ENCODE measurements at regions not wholly inside any gene's neighbourhood (a gene's known extent, or its start where the extent isn't known, plus 50 kb on each side); places are given as distances from the start of the nearest gene placed in this dataset.

- intact Hi-C loops (cut with DNase I; ENCODE audit: low total_unique reads): no loop called here
- Histone ChIP-seq H3K27ac (no peak overlapping the region), H3K4me1 (no peaks in the 10 kb centered on the region), H3K9me3 (no peaks in the 10 kb centered on the region), H3K36me3 (no peaks in the 10 kb centered on the region), H3K4me3 (no peak overlapping the region), H3K27me3 (replicated peaks in 1 of 7) (peaks cover 0 to 17% (median 0%) of the 10 kb centered on the region in 7 donors)
- DNase-seq: no peak
- TF ChIP-seq POLR2A (IDR thresholded peaks at IDR 0.05) (no peak), CTCF (IDR thresholded peaks at IDR 0.05 in 8 of 11, conservative IDR thresholded peaks at IDR 0.05 in 3 of 11) (no peak), POLR2AphosphoS5 (IDR thresholded peaks at IDR 0.05) (no peak)
These were observed 249.7 kb downstream of the C1orf94 start for GRCh38 chr1:34426325-34426896.

GRCh38 chr1:34427170-34427569 lies 250.5 kb downstream of the C1orf94 start:
- Histone ChIP-seq H3K36me3 (no peaks in the 10 kb centered on the region), H3K9me3 (no peaks in the 10 kb centered on the region), H3K27ac (no peak overlapping the region), H3K27me3 (replicated peaks in 1 of 7) (peaks cover 0 to 10% (median 0%) of the 10 kb centered on the region in 7 donors), H3K4me1 (no peaks in the 10 kb centered on the region), H3K4me3 (no peak overlapping the region)
- intact Hi-C loops (cut with DNase I; ENCODE audit: low total_unique reads): no loop called here
- WGBS, 5 donors: 85 to 94% (median 86%) methylated on average over 2 to 4 of the region's 4 CpGs
- TF ChIP-seq CTCF (IDR thresholded peaks at IDR 0.05 in 8 of 11, conservative IDR thresholded peaks at IDR 0.05 in 3 of 11) (no peak), POLR2AphosphoS5 (IDR thresholded peaks at IDR 0.05) (no peak), POLR2A (IDR thresholded peaks at IDR 0.05) (no peak)
- no peak for DNase-seq

- Histone ChIP-seq H3K4me1 (no peaks in the 10 kb centered on the region), H3K9me3 (no peaks in the 10 kb centered on the region), H3K4me3 (no peak overlapping the region), H3K27ac (no peak overlapping the region), H3K27me3 (replicated peaks in 1 of 7) (peaks cover 0 to 2% (median 0%) of the 10 kb centered on the region in 7 donors), H3K36me3 (no peaks in the 10 kb centered on the region)
- WGBS, 5 donors: 80 to 89% (median 84%) methylated on average over 5 of the region's 5 CpGs
- intact Hi-C loops (cut with DNase I; ENCODE audit: low total_unique reads): no loop called here
- DNase-seq: no peak
- TF ChIP-seq POLR2A (IDR thresholded peaks at IDR 0.05): no peak
- no peak for TF ChIP-seq POLR2AphosphoS5 (IDR thresholded peaks at IDR 0.05)
- no peak for TF ChIP-seq CTCF (IDR thresholded peaks at IDR 0.05 in 8 of 11, conservative IDR thresholded peaks at IDR 0.05 in 3 of 11)
These were observed 256.4 kb downstream of the C1orf94 start for GRCh38 chr1:34433099-34433498.

- Histone ChIP-seq H3K4me3 (no peak overlapping the region), H3K27ac (no peak overlapping the region), H3K9me3 (no peaks in the 10 kb centered on the region), H3K36me3 (no peaks in the 10 kb centered on the region), H3K4me1 (no peaks in the 10 kb centered on the region), H3K27me3 (replicated peaks in 1 of 7) (peaks cover 0 to 20% (median 0%) of the 10 kb centered on the region in 7 donors)
- intact Hi-C loops (cut with DNase I; ENCODE audit: low total_unique reads): no loop called here
- DNase-seq: no peak
- TF ChIP-seq POLR2A (IDR thresholded peaks at IDR 0.05) (no peak), POLR2AphosphoS5 (IDR thresholded peaks at IDR 0.05) (no peak), CTCF (IDR thresholded peaks at IDR 0.05 in 8 of 11, conservative IDR thresholded peaks at IDR 0.05 in 3 of 11) (no peak)
- 63 to 74% (median 70%) methylated on average over 3 of the region's 3 CpGs for WGBS, 5 donors
These were observed 260.1 kb downstream of the C1orf94 start for GRCh38 chr1:34436836-34437235.
